Stimulated activated CD8-positive, alpha-beta memory T cell treated with anti-CD3 and anti-CD28 coated beads, Interleukin-4, amount 100 ng/mL, for 24 hours (primary cell): ENCODE measurements at regions not wholly inside any gene's neighbourhood (a gene's known extent, or its start where the extent isn't known, plus 50 kb on each side); places are given as distances from the start of the nearest gene placed in this dataset.

Experiments used
- DNase-seq: peaks from one replicate; pipeline ENCODE4 v3.0.0-alpha.2; 2020; ENCODE audit warnings: low read depth

GRCh38 chr2:198498048-198498447 is 693.7 kb downstream of the PLCL1 start:
- DNase-seq: no peak

GRCh38 chr2:198494931-198495330 is 690.5 kb downstream of the PLCL1 start:
- DNase-seq: no peak

GRCh38 chr2:198490748-198491147 is 686.4 kb downstream of the PLCL1 start:
- DNase-seq: no peak

- DNase-seq: no peak
Observed at GRCh38 chr2:198488964-198489363, 684.6 kb downstream of the PLCL1 start.

GRCh38 chr2:198483051-198483450 is 678.7 kb downstream of the PLCL1 start:
- no peak for DNase-seq

- DNase-seq: no peak
Observed at GRCh38 chr2:198479065-198479464, 674.7 kb downstream of the PLCL1 start.

GRCh38 chr2:198478361-198478760 is 674.0 kb downstream of the PLCL1 start:
- no peak for DNase-seq

- no peak for DNase-seq
Observed at GRCh38 chr2:198476007-198476406, 671.6 kb downstream of the PLCL1 start.

- no peak for DNase-seq
Observed at GRCh38 chr2:198471291-198471690, 666.9 kb downstream of the PLCL1 start.

- no peak for DNase-seq
Observed at GRCh38 chr2:198468136-198468535, 663.7 kb downstream of the PLCL1 start.

GRCh38 chr2:198465970-198466369 is 661.6 kb downstream of the PLCL1 start:
- no peak for DNase-seq

GRCh38 chr2:198456418-198456817 is 652.0 kb downstream of the PLCL1 start:
- no peak for DNase-seq

- DNase-seq: no peak
Observed at GRCh38 chr2:198453866-198454265, 649.5 kb downstream of the PLCL1 start.

GRCh38 chr2:198452327-198452726 is 647.9 kb downstream of the PLCL1 start:
- DNase-seq: no peak

- DNase-seq: no peak
Observed at GRCh38 chr2:198448789-198449188, 644.4 kb downstream of the PLCL1 start.

- DNase-seq: no peak
Observed at GRCh38 chr2:198444800-198445287, 640.5 kb downstream of the PLCL1 start.

- no peak for DNase-seq
Observed at GRCh38 chr2:198441901-198442300, 637.5 kb downstream of the PLCL1 start.

GRCh38 chr2:198441246-198441645 is 636.9 kb downstream of the PLCL1 start:
- DNase-seq: no peak

- DNase-seq: no peak
Observed at GRCh38 chr2:198440833-198441232, 636.4 kb downstream of the PLCL1 start.

GRCh38 chr2:198438331-198438730 is 633.9 kb downstream of the PLCL1 start:
- DNase-seq: no peak

GRCh38 chr2:198424112-198424511 is 619.7 kb downstream of the PLCL1 start:
- DNase-seq: no peak

- no peak for DNase-seq
Observed at GRCh38 chr2:198417836-198418235, 613.4 kb downstream of the PLCL1 start.

- DNase-seq: no peak
Observed at GRCh38 chr2:198414976-198415375, 610.6 kb downstream of the PLCL1 start.

- DNase-seq: no peak
Observed at GRCh38 chr2:198411936-198412335, 607.5 kb downstream of the PLCL1 start.

- DNase-seq: no peak
Observed at GRCh38 chr2:198408171-198408570, 603.8 kb downstream of the PLCL1 start.
